ENCODE measurements at regions not wholly inside any gene's neighbourhood (a gene's known extent, or its start where the extent isn't known, plus 50 kb on each side); places are given as distances from the start of the nearest gene placed in this dataset.

DNA sequence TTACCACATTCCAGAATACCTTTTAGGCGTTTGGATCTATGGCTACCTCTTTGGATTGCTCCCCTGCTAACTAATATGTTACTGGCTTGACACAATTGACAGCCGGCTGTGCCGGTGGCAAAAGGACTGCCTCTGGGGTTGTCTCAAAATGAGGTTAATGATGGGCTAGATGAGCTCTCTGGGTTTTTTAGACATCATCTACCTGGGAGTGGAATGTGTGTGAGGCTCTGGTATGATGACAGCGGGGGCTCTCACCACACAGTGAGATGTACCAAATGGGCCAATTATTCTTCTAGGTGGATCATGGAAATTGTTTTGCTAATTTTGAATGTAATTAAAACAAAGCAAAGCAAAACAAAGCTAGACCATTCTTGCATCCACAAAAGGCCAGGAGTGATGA lies 391.1 kb upstream of the SPRED2 start:
- Mint-ChIP-seq H3K9me3 (peaks cover 6% of the 10 kb centered on the region), H3K4me3 (no peak overlapping the region), H3K36me3 (peaks cover 4% of the 10 kb centered on the region), H3K27me3 (ENCODE audit: low read depth) (no peaks in the 10 kb centered on the region; the same call in 1 of the 2 replicates), H3K27ac (no peak overlapping the region), H3K4me1 (peaks cover 7% of the 10 kb centered on the region)
- no peak for DNase-seq (ENCODE audit: low spot score)
- TF ChIP-seq NFYB (CRISPR knock-in tag; conservative IDR thresholded peaks at IDR 0.05; ENCODE audit: low read depth): no peak
- TF ChIP-seq, protein P1, sequence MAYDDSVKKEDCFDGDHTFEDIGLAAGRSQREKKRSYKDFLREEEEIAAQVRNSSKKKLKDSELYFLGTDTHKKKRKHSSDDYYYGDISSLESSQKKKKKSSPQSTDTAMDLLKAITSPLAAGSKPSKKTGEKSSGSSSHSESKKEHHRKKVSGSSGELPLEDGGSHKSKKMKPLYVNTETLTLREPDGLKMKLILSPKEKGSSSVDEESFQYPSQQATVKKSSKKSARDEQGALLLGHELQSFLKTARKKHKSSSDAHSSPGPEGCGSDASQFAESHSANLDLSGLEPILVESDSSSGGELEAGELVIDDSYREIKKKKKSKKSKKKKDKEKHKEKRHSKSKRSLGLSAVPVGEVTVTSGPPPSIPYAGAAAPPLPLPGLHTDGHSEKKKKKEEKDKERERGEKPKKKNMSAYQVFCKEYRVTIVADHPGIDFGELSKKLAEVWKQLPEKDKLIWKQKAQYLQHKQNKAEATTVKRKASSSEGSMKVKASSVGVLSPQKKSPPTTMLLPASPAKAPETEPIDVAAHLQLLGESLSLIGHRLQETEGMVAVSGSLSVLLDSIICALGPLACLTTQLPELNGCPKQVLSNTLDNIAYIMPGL (CRISPR knock-in tag; IDR thresholded peaks at IDR 0.05): no peak
- TF ChIP-seq, protein P2, sequence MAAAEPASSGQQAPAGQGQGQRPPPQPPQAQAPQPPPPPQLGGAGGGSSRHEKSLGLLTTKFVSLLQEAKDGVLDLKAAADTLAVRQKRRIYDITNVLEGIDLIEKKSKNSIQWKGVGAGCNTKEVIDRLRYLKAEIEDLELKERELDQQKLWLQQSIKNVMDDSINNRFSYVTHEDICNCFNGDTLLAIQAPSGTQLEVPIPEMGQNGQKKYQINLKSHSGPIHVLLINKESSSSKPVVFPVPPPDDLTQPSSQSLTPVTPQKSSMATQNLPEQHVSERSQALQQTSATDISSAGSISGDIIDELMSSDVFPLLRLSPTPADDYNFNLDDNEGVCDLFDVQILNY (CRISPR knock-in tag; IDR thresholded peaks at IDR 0.05): no peak
- no peak for TF ChIP-seq IRF2 (CRISPR knock-in tag; IDR thresholded peaks at IDR 0.05; ENCODE audit: borderline replicate concordance, low read depth)
- TF ChIP-seq ZNF121 (CRISPR knock-in tag; IDR thresholded peaks at IDR 0.05): no peak
- TF ChIP-seq KAT7 (CRISPR knock-in tag; IDR thresholded peaks at IDR 0.05; ENCODE audit: borderline replicate concordance): no peak
- no peak for TF ChIP-seq NR1H2 (CRISPR knock-in tag; IDR thresholded peaks at IDR 0.05)
- no peak for TF ChIP-seq ZNF219 (CRISPR knock-in tag; IDR thresholded peaks at IDR 0.05; ENCODE audit: borderline replicate concordance)
- TF ChIP-seq, protein P3, sequence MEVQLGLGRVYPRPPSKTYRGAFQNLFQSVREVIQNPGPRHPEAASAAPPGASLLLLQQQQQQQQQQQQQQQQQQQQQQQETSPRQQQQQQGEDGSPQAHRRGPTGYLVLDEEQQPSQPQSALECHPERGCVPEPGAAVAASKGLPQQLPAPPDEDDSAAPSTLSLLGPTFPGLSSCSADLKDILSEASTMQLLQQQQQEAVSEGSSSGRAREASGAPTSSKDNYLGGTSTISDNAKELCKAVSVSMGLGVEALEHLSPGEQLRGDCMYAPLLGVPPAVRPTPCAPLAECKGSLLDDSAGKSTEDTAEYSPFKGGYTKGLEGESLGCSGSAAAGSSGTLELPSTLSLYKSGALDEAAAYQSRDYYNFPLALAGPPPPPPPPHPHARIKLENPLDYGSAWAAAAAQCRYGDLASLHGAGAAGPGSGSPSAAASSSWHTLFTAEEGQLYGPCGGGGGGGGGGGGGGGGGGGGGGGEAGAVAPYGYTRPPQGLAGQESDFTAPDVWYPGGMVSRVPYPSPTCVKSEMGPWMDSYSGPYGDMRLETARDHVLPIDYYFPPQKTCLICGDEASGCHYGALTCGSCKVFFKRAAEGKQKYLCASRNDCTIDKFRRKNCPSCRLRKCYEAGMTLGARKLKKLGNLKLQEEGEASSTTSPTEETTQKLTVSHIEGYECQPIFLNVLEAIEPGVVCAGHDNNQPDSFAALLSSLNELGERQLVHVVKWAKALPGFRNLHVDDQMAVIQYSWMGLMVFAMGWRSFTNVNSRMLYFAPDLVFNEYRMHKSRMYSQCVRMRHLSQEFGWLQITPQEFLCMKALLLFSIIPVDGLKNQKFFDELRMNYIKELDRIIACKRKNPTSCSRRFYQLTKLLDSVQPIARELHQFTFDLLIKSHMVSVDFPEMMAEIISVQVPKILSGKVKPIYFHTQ (CRISPR knock-in tag; IDR thresholded peaks at IDR 0.05): no peak
- TF ChIP-seq FOXP1 (CRISPR knock-in tag; IDR thresholded peaks at IDR 0.05; ENCODE audit: borderline replicate concordance): no peak
- TF ChIP-seq, protein P4, sequence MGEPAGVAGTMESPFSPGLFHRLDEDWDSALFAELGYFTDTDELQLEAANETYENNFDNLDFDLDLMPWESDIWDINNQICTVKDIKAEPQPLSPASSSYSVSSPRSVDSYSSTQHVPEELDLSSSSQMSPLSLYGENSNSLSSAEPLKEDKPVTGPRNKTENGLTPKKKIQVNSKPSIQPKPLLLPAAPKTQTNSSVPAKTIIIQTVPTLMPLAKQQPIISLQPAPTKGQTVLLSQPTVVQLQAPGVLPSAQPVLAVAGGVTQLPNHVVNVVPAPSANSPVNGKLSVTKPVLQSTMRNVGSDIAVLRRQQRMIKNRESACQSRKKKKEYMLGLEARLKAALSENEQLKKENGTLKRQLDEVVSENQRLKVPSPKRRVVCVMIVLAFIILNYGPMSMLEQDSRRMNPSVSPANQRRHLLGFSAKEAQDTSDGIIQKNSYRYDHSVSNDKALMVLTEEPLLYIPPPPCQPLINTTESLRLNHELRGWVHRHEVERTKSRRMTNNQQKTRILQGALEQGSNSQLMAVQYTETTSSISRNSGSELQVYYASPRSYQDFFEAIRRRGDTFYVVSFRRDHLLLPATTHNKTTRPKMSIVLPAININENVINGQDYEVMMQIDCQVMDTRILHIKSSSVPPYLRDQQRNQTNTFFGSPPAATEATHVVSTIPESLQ (CRISPR knock-in tag; IDR thresholded peaks at IDR 0.05): no peak
- no peak for TF ChIP-seq HMGA2 (CRISPR knock-in tag; IDR thresholded peaks at IDR 0.05)
- TF ChIP-seq ZNF138 (CRISPR knock-in tag; conservative IDR thresholded peaks at IDR 0.05): no peak
- TF ChIP-seq JAZF1 (CRISPR knock-in tag; IDR thresholded peaks at IDR 0.05): no peak
- ChIA-PET POLR2A (no interaction called here), CTCF (interaction anchor here (1.1 kb wide), 1 partner anchor 183 kb away, joined by 3 read pairs; no protein-coding TSS in a partner anchor)
- no peak for ATAC-seq

DNA sequence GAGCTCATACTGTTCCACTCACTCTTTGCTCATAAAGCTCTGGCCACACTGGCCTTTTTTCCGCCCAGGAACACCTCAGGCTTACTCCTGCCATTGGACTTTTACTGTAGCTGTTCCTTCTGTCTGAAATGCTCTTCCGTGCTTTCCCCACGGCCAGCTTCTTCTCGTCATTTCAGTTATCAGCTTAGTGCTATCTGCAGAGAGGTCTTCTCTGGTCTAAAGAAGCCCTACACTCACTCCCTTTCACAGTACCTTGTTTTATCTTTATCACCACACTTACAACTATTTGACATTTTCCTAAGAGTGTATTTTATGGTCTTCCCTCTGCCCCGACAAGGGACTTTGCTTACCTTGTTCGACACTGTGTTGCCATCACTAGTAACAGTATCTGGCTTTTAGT lies 388.1 kb upstream of the SPRED2 start:
- TF ChIP-seq FOXJ3 (CRISPR knock-in tag; IDR thresholded peaks at IDR 0.05; ENCODE audit: borderline replicate concordance) (no peak), GTF2I (CRISPR knock-in tag; conservative IDR thresholded peaks at IDR 0.05) (no peak), NR1H2 (CRISPR knock-in tag; IDR thresholded peaks at IDR 0.05) (no peak), SMAD3 (CRISPR knock-in tag; IDR thresholded peaks at IDR 0.05; ENCODE audit: borderline replicate concordance) (no peak), NR2C2 (CRISPR knock-in tag; IDR thresholded peaks at IDR 0.05) (no peak), KAT7 (CRISPR knock-in tag; IDR thresholded peaks at IDR 0.05; ENCODE audit: borderline replicate concordance) (no peak)
- TF ChIP-seq, protein P5, sequence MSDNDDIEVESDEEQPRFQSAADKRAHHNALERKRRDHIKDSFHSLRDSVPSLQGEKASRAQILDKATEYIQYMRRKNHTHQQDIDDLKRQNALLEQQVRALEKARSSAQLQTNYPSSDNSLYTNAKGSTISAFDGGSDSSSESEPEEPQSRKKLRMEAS (CRISPR knock-in tag; IDR thresholded peaks at IDR 0.05): no peak
- TF ChIP-seq, protein P6, sequence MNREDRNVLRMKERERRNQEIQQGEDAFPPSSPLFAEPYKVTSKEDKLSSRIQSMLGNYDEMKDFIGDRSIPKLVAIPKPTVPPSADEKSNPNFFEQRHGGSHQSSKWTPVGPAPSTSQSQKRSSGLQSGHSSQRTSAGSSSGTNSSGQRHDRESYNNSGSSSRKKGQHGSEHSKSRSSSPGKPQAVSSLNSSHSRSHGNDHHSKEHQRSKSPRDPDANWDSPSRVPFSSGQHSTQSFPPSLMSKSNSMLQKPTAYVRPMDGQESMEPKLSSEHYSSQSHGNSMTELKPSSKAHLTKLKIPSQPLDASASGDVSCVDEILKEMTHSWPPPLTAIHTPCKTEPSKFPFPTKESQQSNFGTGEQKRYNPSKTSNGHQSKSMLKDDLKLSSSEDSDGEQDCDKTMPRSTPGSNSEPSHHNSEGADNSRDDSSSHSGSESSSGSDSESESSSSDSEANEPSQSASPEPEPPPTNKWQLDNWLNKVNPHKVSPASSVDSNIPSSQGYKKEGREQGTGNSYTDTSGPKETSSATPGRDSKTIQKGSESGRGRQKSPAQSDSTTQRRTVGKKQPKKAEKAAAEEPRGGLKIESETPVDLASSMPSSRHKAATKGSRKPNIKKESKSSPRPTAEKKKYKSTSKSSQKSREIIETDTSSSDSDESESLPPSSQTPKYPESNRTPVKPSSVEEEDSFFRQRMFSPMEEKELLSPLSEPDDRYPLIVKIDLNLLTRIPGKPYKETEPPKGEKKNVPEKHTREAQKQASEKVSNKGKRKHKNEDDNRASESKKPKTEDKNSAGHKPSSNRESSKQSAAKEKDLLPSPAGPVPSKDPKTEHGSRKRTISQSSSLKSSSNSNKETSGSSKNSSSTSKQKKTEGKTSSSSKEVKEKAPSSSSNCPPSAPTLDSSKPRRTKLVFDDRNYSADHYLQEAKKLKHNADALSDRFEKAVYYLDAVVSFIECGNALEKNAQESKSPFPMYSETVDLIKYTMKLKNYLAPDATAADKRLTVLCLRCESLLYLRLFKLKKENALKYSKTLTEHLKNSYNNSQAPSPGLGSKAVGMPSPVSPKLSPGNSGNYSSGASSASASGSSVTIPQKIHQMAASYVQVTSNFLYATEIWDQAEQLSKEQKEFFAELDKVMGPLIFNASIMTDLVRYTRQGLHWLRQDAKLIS (CRISPR knock-in tag; IDR thresholded peaks at IDR 0.05; ENCODE audit: borderline replicate concordance): no peak
- Mint-ChIP-seq H3K27me3 (ENCODE audit: low read depth) (no peaks in the 10 kb centered on the region), H3K27ac (no peak overlapping the region), H3K4me3 (no peak overlapping the region), H3K9me3 (peaks cover 6% of the 10 kb centered on the region), H3K4me1 (peaks cover 7% of the 10 kb centered on the region), H3K36me3 (peaks cover 4% of the 10 kb centered on the region)
- CTCF ChIA-PET: interaction anchor here (1.4 kb wide), 1 partner anchor 109 kb away, joined by 5 read pairs; no protein-coding TSS in a partner anchor
- DNase-seq (ENCODE audit: low spot score) (no peak), ATAC-seq (no peak)
- POLR2A ChIA-PET: no interaction called here

All from WTC11 (cell line).